NCI-H1048 (cell line): ENCODE measurements at regions not wholly inside any gene's neighbourhood (a gene's known extent, or its start where the extent isn't known, plus 50 kb on each side); places are given as distances from the start of the nearest gene placed in this dataset.

Source experiments
- DNase-seq: peaks from one replicate; lab custom pipeline; 2025; lab: John Stamatoyannopoulos, UW

DNA sequence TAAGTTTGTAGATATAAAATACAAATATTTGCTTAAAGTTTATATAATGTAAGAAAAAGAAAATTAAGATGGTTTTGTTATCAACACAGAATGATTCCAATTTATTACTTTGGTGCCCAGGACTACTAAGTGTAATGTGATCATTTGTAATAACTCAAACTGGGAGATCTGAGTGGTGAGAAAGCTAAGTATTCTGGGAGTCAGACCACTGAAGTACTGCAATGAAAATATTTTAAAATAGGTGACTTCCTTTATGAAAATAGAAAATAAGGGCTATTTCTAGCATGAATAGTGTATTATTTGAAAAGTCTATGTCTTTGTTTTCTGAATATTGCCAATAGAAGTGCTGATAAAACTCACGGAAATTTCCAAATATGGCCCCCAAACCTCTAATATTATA is 305.6 kb upstream of the MAN1A1 start:
- DNase-seq, result no peak

DNA sequence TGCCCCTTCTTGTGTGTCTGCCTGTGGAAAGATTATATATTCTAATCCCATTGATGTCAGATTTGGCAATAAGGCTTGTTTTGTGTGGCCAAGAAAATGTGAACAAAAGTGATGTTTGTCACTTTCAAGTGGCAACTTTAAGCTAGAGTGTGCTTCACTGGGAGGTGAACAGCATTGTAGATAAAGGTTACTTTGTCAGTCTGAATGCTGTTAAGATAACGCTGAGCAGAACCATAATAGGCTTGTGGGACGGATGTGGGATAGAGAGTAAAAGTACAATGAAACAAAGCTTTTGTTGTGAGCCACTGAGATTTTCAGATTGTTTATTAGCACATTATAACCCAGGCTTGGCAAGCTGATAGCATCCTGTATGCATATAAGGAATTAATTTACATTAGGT is 303.8 kb upstream of the MAN1A1 start:
- DNase-seq, result no peak

DNA sequence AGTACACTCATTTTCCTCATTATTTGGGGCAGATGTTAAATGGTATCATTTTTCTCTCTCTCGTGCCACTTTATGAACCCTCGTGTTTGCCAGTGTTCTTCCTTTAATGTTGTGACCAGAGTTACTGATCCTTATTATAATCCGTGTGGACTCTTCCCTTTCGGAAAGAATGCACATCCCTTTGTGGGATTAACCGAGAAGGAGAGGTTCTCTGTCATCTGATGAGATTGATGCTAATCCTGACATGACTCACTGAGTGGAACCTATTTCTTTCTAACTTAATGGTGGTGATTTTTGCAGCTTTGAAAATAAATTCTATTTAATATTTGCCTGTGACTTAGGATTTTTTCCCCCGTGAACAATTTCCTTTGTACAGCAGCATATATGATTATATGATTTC is 300.0 kb upstream of the MAN1A1 start:
- DNase-seq, result no peak

DNA sequence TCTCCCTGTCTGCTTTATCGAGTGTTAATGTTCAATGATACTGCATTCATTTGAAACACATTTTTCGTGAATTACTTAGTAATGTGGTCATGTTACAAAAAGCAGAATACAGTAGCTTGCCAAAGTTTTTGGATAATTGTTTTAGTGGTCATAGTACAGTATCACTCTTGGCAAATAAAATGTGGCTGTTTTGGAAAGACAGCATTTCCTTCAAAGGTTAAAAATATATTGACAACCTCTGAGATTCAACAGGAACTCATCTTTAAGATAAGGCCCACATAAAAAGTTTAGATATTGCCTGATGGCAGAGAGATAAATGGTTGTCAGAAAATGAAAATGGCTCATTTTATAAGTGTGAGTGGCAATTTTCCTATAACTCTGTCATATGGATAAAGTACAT is 297.7 kb upstream of the MAN1A1 start:
- no peak for DNase-seq

DNA sequence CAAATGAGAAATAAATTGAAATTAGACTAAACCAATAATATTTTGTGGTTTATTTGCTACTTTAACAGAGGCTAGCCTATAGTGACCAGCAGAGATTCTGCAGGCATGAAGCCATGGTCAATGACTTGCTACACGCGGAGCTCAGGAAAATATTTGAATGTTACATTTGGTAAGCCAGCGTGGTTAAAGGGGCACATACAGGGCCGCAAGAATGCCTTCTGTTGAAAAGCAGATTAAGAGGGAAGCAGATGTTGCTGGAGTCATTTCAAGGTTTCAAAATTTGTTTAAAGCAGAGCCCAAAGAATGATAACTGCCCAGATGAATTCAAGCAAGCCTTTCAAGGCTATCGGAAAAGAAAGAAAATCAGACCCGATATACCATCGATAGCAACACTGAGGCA is 294.3 kb upstream of the MAN1A1 start:
- no peak for DNase-seq

DNA sequence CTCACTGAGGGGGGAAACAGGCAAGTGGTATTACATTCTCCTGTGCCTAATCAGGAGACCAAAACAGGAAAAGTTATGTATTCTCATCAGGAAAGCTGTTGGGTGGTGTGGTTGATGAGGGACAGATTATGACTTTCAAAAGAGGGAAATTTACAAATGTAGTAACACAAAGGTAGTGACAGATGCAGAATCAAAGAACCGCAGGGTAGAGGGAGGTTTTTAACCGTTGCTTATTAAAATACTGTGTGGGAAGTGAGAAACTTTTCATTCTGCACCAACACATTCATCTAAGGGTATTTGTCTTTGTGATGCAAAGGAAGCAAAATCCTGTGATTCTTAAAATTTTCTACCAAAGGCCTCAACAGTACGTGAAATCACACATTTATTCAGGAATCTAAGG is 288.2 kb upstream of the MAN1A1 start:
- DNase-seq, result no peak

DNA sequence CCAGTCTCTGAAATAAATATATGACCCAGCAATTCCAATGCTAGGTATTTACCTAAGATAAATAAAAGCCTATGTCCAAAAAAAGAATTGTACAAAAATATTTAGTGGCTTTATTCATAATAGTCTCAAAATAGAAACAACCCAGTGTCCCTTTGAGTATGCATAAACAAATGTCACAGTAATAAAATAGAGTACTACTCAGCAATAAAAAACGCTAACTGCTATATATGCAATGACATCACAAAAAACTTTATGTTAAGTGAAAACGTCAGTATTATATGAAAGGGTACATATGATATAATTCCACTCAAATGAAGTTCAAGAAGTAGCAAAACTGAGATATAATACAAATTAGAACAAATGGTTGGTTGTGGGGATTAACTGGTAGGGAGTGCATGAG is 286.5 kb upstream of the MAN1A1 start:
- no peak for DNase-seq

DNA sequence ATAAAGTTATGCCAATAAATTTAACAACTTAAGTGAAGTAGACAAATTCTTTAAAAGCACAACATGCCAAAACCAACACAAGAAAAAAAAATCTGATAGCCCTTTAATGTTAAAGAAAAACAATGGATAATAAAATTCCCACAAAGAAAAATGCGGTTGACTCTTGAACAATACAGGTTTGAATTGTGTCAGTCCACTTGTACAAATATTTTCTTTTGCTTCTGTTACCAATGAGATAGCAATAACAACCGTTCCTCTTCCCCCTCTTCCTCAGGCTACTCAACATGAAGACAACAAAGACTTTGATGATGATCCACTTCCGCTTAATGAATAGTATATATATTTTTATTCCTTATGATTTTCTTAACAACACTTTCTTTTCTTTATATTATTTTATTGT is 283.9 kb upstream of the MAN1A1 start:
- DNase-seq, result no peak

DNA sequence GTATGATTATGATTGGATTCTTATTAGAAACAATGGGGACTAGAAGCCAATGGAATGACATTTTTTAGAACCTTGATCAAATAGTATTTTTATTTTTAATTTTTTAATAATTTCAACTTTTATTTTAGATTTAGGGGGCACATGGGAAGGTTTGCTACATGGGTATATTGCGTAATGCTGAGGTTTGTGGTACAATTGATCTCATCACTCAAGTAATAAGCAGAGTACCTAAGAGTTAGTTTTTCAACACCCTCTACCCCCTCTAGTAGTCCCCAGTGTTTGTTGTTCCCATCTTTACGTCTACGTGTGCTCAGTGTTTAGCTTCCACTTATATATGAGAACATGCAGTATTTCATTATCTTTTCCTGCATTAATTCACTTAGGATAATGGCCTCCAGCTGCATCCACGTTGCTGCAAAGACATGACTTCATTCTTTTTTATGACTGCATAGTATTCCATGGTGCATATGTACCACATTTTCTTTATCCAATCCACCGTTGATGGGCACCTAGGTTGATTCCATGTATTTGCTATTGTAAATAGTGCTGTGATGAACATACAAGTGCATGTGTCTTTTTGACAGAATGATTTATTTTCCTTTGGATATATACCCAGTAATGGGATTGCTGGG is 281.1 kb upstream of the MAN1A1 start:
- DNase-seq, result no peak

DNA sequence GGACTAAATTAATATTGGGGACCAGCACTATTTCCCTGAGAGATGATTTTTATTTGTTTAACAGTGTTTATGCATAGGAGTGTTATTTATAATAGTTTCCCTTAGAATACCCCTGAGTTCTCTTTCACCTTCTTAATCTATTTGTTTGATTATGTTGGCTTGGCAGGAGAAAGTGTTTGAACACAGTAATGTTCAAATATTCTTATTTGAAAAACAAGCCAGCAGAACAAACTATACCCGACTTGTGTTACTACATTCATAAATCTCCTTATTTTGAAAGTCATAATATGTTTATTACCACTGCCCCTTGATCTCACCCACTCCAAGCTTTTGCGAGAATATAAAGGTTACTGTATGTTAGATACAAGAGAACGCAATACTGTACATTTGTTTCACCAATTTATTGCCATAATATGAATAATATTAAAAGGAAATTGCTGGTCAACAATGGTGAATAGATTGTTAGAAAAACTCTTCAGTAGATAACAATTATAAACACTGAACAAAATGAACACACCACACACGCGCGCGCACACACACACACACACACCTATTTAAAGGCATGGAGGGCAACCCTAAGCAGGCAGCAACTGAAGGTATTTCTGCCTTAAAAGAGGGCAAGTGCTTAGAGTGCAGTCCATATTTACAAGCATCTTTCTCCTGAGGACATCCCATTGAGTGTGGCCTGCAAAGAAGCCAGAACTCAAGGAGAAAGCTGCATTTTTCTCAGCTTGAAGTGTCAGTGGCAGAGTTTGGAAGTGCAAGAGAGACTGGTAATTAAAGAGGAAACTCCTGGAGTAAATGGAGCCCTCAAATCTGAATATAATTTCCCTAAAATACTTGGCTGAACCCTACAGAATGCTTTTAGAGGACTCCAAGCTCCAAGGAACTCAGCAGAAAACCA is 279.4 kb upstream of the MAN1A1 start:
- no peak for DNase-seq

DNA sequence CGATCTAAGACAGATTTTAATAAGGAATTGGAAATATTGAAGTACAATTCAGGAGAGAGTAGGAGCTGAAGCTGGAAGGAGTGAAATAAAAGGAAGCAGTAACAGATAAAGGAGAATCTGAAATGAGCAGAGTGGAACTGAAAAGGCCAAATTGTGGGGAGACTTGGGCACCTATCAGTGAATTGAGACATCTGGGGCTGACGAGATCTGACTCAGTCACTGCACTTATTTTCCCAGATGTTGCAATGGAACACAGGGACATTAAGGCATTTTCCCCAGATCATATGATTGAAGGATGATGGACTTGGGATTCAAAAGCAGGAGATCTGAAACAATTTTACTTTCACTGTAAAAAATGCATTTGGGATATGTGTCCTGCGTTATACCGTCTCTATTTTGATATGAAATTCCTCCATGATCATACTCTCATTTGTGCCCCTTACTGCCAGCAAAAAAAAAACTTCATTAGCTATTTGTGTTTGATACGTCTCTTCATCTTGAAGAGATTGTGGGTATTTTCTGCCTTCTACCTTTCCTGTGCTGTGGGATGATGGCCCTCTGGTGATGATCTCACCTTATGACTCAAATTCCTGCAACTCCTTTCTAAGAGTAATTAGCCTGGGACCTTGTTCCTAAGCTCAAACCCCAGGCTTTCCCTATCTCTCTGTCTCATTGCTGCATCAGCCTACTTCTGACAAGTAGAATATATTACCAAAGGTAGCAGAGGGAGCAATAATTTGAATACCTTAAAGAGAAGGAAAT is 278.5 kb upstream of the MAN1A1 start:
- DNase-seq, result no peak

DNA sequence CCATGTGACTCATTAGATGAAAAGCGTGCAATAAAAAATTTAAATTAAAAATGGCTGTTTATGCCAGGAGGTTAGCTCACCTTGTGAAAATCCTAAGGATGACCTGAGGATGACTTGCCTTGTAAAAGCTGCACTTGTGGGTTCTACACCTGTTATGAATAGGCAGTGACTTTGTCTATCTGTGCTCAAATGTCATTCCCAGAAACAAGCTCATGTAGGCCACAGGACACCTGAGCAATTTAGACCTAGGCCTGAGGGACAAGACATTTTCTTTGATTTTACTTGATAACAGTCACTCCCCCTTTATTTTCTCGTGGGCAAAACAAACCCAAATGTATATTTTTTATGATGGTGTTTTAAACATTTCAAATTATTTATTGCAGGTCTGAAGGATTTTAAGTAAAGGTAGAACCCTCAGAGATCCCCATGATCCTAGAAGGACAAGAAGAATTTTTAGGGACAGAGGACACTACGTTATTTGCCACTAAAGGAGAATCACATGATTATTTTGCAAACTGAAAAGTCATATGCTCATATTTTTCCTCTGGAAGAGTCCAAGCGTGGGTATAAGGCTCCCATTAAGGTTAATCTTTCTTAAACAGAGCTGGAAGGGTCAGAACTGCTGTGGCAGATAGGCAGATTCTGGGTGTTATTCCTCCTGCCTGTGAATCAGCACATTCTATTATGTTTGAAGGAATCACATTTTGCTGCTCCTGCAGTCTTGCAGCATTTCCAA is 277.5 kb upstream of the MAN1A1 start:
- no peak for DNase-seq

DNA sequence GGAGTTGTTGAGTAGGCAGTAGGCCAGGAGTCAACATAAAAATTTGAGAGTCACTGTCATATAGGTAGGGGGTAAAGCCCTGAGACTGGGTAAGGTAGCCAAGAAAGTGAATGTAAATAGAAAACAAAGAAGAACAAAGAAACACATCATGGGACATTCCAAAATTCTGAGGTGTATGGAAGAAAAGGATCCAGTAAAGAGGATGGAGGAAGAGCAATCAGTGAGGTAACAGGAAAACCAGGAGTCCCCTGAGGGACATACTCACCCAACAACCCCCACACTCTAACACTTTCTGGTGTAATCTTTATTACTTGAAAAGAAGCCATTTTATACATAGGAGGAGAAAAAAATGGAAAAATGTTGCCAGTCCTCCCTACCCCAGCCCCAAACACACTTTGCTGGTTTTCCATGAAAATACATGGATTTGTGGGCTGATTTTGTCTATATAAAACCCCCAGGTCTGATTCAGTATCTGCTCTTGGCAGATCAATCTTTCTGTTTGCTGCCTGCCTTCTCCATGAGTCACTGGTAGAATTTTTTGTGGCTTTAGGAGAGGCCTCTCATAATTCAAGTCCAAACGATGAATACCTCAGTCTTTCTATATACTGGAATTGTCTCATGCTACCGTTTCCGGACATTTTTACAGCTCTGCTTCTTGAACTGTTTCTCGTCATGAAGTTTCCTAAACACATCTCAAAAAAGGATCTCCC is 271.4 kb upstream of the MAN1A1 start:
- DNase-seq, result no peak

DNA sequence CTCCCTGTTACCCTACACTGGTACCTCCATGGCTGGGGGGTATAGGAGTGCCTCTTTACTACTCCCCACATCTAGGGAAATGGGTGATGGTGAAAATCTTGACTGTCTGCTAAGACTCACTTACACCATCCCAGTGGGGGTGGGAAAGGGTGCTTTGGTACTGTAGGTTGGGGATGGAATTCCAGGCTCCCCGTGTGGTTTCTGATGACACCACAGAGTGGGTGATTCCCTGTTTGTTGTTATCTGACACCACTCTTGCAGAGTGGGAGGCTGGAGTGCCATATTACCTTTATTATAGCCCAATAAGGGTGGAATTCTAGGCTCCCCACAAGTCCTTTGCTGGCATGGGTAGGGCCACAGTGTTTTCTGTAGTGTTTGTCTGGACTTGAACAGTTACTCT is 264.6 kb upstream of the MAN1A1 start:
- no peak for DNase-seq

DNA sequence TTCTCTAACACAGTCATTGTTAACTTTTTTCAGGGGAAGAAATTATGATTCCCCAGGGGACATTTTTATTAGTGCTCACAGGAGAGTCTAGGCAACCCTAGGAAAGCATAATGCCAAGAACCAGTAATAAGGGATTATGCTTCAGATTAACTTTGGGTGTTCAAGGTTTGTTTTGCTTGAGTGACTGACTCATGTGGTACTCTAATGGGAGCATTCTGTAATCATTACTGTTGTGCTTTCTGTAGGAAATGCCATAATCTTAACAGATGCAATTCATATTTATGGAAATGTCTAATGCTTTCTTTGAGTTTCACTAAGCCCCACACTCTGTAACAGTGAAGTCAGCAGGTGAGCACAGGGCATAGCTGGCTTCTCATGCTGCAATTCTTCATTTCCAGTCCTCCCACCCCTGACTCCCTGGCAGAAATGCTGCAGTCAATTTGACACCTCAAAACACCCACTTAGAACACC is 263.4 kb upstream of the MAN1A1 start:
- DNase-seq, result no peak

DNA sequence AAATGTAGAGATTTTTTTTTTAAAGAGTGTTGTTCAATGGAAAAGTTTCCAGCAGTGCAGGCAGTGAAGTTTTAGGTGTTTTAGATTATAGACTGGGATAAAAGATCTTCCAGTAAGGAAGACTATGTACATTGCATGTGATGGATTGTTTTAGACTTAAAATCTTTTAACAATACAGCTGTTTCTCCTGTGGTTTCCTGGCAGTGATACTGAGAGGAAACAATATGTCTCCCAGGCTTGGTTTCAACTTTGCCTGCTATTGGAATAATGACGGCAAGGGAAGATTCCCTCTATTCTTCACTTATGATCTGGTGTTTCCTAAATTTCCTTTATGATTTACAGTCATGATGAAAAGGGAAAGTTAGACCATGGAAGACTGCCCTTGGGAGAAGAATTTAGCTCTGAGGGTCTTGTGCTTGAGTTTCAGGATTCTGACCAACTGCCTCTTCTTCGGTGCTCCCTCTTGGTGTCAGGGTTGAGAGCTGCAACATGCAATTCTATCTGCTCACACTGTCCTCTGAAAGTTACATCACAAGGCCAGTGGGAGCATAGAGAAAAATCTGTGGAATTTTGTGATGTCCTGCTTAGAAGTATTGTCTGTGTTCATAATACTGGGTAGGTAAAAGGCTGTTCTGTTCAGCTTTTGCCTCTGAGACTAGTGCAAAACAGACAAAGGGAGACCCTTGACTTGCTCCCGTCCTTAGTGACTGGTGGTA is 262.8 kb upstream of the MAN1A1 start:
- no peak for DNase-seq

DNA sequence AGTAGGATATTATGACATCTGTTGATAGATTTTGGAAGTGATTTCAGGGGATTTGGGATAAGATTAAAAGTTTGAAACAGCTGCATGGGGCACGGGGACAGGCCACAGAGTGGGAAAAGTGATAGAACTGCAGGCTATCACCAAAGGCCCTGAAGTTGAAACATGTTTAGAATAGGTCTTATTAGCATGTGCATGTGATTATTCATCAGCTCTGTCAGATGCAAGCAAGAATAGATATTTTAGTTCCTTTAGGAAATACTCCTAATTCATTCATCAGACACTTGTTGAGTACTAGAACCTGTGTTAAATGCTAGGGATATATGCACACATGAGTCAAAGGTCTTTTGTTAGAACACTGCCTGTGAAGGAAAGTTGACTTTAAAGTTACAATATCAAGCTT is 261.2 kb upstream of the MAN1A1 start:
- no peak for DNase-seq

DNA sequence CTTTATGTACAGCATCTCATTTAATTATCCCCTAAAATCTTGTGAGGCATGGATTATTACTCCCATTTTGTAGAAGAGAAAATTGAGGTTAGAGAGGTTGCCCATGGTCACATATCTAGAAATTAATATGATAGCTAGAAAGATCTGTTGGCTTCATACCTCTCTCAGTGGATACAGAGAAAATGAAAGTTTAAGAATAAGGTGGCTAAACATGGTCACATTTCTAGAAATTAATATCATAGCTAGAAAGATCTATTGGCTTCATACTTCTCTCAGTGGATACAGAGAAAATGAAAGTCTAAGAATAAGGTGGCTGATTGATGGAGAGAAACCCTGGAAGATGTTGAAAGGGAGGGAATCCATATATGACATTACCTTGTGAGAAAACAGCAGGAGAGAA is 260.7 kb upstream of the MAN1A1 start:
- DNase-seq, result no peak

DNA sequence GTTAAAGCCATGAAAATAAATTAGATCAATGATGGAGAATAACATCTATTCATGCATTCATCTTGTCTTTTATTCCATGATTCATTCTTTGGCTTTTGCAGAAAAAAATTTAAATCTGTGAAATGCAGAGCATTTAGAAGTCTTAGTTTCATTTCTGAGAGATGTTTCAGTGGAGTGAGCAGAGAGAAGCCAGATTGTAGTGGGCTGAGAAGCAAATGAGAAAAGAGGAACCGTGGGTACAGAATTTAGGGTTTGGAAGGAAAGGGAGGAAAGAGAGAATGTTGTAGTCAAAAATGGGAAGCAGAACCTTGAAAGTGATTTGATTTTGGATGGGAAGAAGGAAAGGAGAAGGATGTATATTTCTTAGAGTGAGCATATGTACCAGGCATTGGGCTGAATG is 260.3 kb upstream of the MAN1A1 start:
- no peak for DNase-seq

DNA sequence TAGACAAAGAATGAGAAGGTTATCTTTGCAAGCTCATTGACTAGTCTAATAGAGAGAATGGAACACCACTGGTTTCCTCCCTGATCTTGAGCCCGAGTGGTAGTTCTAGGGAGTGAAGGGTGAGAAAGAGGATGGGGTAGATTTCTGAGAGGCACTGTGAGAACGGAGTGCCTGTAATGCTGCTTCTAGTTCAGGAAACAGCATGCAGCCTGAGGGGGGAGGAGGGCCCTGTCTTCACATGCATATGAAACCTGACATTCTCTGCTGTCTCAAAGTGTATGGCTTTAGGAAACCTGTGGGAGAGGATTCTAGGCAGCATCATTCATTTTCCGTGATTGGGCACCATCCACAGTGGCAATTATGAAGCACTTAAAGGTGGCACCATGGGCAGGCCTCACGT is 259.4 kb upstream of the MAN1A1 start:
- no peak for DNase-seq

DNA sequence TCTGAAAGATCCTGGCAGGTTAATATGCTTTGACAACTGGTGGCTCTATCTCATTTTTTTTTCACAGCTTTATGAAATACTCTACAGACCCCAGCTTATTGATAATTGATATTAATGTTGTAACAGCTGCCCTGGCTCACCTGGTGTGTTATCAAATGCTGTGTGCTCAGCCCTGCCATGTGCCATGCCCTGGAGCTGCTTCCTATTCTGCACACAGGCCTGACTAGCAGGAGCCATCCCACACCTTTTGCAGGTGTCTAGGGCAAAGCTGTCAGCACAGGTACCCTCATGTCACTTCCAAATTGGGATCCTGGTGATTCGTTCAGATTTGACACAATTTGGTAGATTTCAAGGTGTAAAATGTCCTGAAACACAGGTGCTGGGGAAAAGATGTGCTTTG is 254.6 kb upstream of the MAN1A1 start:
- DNase-seq, result no peak
